ENCODE measurements at regions not wholly inside any gene's neighbourhood (a gene's known extent, or its start where the extent isn't known, plus 50 kb on each side); places are given as distances from the start of the nearest gene placed in this dataset.

- TF ChIP-seq PKNOX1 (IDR thresholded peaks at IDR 0.05) (no peak), ZNF687 (IDR thresholded peaks at IDR 0.05) (no peak), STAT1 (conservative IDR thresholded peaks at IDR 0.05) (no peak), IRF4 (IDR thresholded peaks at IDR 0.05; ENCODE audit: low read depth, low read length) (no peak), CHD1 (IDR thresholded peaks at IDR 0.05; ENCODE audit: low read depth, low read length) (no peak), POLR2A (IDR thresholded peaks at IDR 0.05; ENCODE audit: low read depth, low read length) (no peak)
- TF ChIP-seq, protein P1, sequence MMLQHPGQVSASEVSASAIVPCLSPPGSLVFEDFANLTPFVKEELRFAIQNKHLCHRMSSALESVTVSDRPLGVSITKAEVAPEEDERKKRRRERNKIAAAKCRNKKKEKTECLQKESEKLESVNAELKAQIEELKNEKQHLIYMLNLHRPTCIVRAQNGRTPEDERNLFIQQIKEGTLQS (IDR thresholded peaks at IDR 0.05; ENCODE audit: borderline replicate concordance, extremely low read depth, low read depth, low read length): no peak
These were observed 199.5 kb downstream of the SH2D4B start (continued) for GRCh38 chr10:80737209-80737608.

DNA sequence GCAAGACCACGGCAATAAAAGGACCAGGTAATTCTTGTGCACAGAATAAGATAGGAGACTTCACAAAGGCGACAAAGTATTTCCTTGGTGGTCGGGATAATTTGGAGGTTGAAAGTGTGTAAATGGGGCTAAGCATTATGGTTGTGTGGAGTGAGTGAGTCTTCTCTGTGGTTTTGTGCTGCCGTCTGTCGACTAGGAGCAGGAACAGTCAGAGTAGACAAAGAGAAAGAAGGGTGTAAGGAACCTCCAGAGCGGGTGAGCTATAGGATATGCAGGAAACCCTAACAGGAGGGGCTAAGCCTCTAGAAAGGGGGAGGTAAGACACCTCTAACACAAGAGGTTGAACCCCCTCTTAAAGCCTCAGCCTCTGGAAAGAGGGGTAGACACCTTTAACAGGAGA is 201.6 kb downstream of the SH2D4B start:
- BruUV-seq (replicated peaks): no TSS peak
- no peak for FAIRE-seq
- Histone ChIP-seq H3K4me2 (ENCODE audit: control insufficient read depth, insufficient read depth) (no peak overlapping the region), H4K20me1 (ENCODE audit: control insufficient read depth, insufficient read depth) (no peaks in the 10 kb centered on the region), H3K9ac (ENCODE audit: control insufficient read depth, insufficient read depth, low read length) (no peak overlapping the region), H3K4me1 (ENCODE audit: control insufficient read depth, insufficient read depth, low read length) (no peaks in the 10 kb centered on the region), H3K27me3 (replicated peaks in 1 of 2; ENCODE audit: control insufficient read depth in 2 of 2, insufficient read depth in 2 of 2, low read length in 1 of 2) (no peaks in the 10 kb centered on the region), H3K79me2 (ENCODE audit: control insufficient read depth, insufficient read depth, low read length) (no peaks in the 10 kb centered on the region), H3K27ac (ENCODE audit: control insufficient read depth, insufficient read depth) (no peak overlapping the region), H2AFZ (ENCODE audit: control insufficient read depth, low read depth, low read length) (no peak overlapping the region), H3K36me3 (ENCODE audit: control insufficient read depth in 2 of 2, insufficient read depth in 2 of 2, low read length in 1 of 2) (no peaks in the 10 kb centered on the region), H3K4me3 (no peak overlapping the region), H3K9me3 (replicated peaks; ENCODE audit: control insufficient read depth, insufficient read depth, low read length) (no peaks in the 10 kb centered on the region)
- ChIA-PET CTCF (interaction anchor here (0.6 kb wide), 1 partner anchor 440 kb away, joined by 4 read pairs; no protein-coding TSS in a partner anchor), SMC1A (ENCODE audit: uncharacterized antibody, unreplicated experiment) (no interaction called here), RAD21 (ENCODE audit: unreplicated experiment) (no interaction called here), POLR2A (no interaction called here)
- DNase-seq (ENCODE audit: low read depth, low spot score): no peak
- intact Hi-C loops (cut with micrococcal nuclease; ENCODE audit: unreplicated experiment) (no loop called here), in situ Hi-C loops (cut with MboI) (no loop called here)
- WGBS (ENCODE audit: insufficient coverage, insufficient replicate concordance, low lambda C conversion rate, missing lambda C conversion rate): 68% methylated on average over 6 of the region's 6 CpGs
- no peak for ATAC-seq
- no peak for TF ChIP-seq MEF2A (IDR thresholded peaks at IDR 0.05; ENCODE audit: insufficient read depth, low read depth, low read length)
- no peak for TF ChIP-seq BCLAF1 (IDR thresholded peaks at IDR 0.05)
- no peak for TF ChIP-seq PML (IDR thresholded peaks at IDR 0.05; ENCODE audit: low read length)
- TF ChIP-seq ZSCAN29 (IDR thresholded peaks at IDR 0.05): no peak
- TF ChIP-seq SRF (IDR thresholded peaks at IDR 0.05; ENCODE audit: low read depth in 2 of 2, low read length in 2 of 2): no peak
- no peak for TF ChIP-seq HSF1 (IDR thresholded peaks at IDR 0.05; ENCODE audit: low read depth, low read length)
- TF ChIP-seq HCFC1 (IDR thresholded peaks at IDR 0.05; ENCODE audit: low read length): no peak
- TF ChIP-seq STAT1 (conservative IDR thresholded peaks at IDR 0.05): no peak
- no peak for TF ChIP-seq TBL1XR1 (IDR thresholded peaks at IDR 0.05; ENCODE audit: low read depth, low read length)
